Activated naive CD4-positive, alpha-beta T cell treated with Interleukin-2 at 50 U/mL for 16 hours (primary cell): ENCODE measurements at regions not wholly inside any gene's neighbourhood (a gene's known extent, or its start where the extent isn't known, plus 50 kb on each side); places are given as distances from the start of the nearest gene placed in this dataset.

Experiments used
- DNase-seq: peaks from one replicate; pipeline ENCODE4 v3.0.0-alpha.2; 2020

- no peak for DNase-seq
These were observed 256.9 kb downstream of the DLEU7 start for GRCh38 chr13:50586414-50587083.

GRCh38 chr13:50587115-50587514 lies 256.4 kb downstream of the DLEU7 start:
- no peak for DNase-seq

- no peak for DNase-seq
These were observed 255.7 kb downstream of the DLEU7 start for GRCh38 chr13:50587645-50588373.

GRCh38 chr13:50588491-50589130 lies 254.9 kb downstream of the DLEU7 start:
- no peak for DNase-seq

GRCh38 chr13:50589139-50589538 lies 254.4 kb downstream of the DLEU7 start:
- no peak for DNase-seq

GRCh38 chr13:50589651-50590054 lies 253.8 kb downstream of the DLEU7 start:
- no peak for DNase-seq

- DNase-seq = no peak
These were observed 250.9 kb downstream of the DLEU7 start for GRCh38 chr13:50592412-50593155.

GRCh38 chr13:50593207-50593606 lies 250.3 kb downstream of the DLEU7 start:
- no peak for DNase-seq

GRCh38 chr13:50594276-50595051 lies 249.0 kb downstream of the DLEU7 start:
- no peak for DNase-seq

- no peak for DNase-seq
These were observed 248.3 kb downstream of the DLEU7 start for GRCh38 chr13:50595196-50595595.

- DNase-seq = no peak
These were observed 247.3 kb downstream of the DLEU7 start for GRCh38 chr13:50596156-50596555.

- DNase-seq = no peak
These were observed 246.7 kb downstream of the DLEU7 start for GRCh38 chr13:50596776-50597203.

GRCh38 chr13:50598338-50598737 lies 245.2 kb downstream of the DLEU7 start:
- no peak for DNase-seq

GRCh38 chr13:50599046-50599445 lies 244.4 kb downstream of the DLEU7 start:
- DNase-seq = no peak

- DNase-seq = no peak
These were observed 243.6 kb downstream of the DLEU7 start for GRCh38 chr13:50599927-50600326.

GRCh38 chr13:50608370-50608769 lies 235.1 kb downstream of the DLEU7 start:
- DNase-seq = no peak

- no peak for DNase-seq
These were observed 234.5 kb downstream of the DLEU7 start for GRCh38 chr13:50609011-50609410.

- DNase-seq = no peak
These were observed 233.3 kb downstream of the DLEU7 start for GRCh38 chr13:50610238-50610637.

GRCh38 chr13:50611117-50611781 lies 232.2 kb downstream of the DLEU7 start:
- no peak for DNase-seq

GRCh38 chr13:50612717-50613116 lies 230.8 kb downstream of the DLEU7 start:
- no peak for DNase-seq

- DNase-seq = no peak
These were observed 230.1 kb downstream of the DLEU7 start for GRCh38 chr13:50613356-50613831.

GRCh38 chr13:50615234-50615633 lies 228.3 kb downstream of the DLEU7 start:
- no peak for DNase-seq
